ENCODE measurements at regions not wholly inside any gene's neighbourhood (a gene's known extent, or its start where the extent isn't known, plus 50 kb on each side); places are given as distances from the start of the nearest gene placed in this dataset.

GRCh38 chr14:38135106-38135867 lies 72.4 kb upstream of the SSTR1 start:
- TF ChIP-seq ZBTB11 (tag by site-specific recombination; conservative IDR thresholded peaks at IDR 0.05; ENCODE audit: low read depth) (no peak), ZNF157 (tag by site-specific recombination; IDR thresholded peaks at IDR 0.05) (no peak), ZNF585B (tag by site-specific recombination; IDR thresholded peaks at IDR 0.05) (no peak), ZNF133 (tag by site-specific recombination; IDR thresholded peaks at IDR 0.05) (no peak), AEBP2 (tag by site-specific recombination; IDR thresholded peaks at IDR 0.05; ENCODE audit: borderline replicate concordance) (no peak), EGR2 (tag by site-specific recombination; IDR thresholded peaks at IDR 0.05; ENCODE audit: low read depth) (no peak), ZNF792 (tag by site-specific recombination; IDR thresholded peaks at IDR 0.05) (no peak), ZNF175 (tag by site-specific recombination; IDR thresholded peaks at IDR 0.05) (no peak), ZNF580 (tag by site-specific recombination; IDR thresholded peaks at IDR 0.05) (no peak), ZNF670 (tag by site-specific recombination; IDR thresholded peaks at IDR 0.05; ENCODE audit: low read depth) (no peak), ZNF341 (tag by site-specific recombination; IDR thresholded peaks at IDR 0.05; ENCODE audit: low read depth) (no peak), ZNF223 (tag by site-specific recombination; IDR thresholded peaks at IDR 0.05) (no peak), ZEB2 (tag by site-specific recombination; IDR thresholded peaks at IDR 0.05) (no peak), ZBTB8A (tag by site-specific recombination; IDR thresholded peaks at IDR 0.05) (no peak), ZNF214 (tag by site-specific recombination; IDR thresholded peaks at IDR 0.05; ENCODE audit: borderline replicate concordance) (no peak), ZNF433 (tag by site-specific recombination; IDR thresholded peaks at IDR 0.05; ENCODE audit: low read depth) (no peak), ZBTB26 (tag by site-specific recombination; optimal IDR thresholded peaks at IDR 0.05) (no peak)
- TF ChIP-seq, protein P1, sequence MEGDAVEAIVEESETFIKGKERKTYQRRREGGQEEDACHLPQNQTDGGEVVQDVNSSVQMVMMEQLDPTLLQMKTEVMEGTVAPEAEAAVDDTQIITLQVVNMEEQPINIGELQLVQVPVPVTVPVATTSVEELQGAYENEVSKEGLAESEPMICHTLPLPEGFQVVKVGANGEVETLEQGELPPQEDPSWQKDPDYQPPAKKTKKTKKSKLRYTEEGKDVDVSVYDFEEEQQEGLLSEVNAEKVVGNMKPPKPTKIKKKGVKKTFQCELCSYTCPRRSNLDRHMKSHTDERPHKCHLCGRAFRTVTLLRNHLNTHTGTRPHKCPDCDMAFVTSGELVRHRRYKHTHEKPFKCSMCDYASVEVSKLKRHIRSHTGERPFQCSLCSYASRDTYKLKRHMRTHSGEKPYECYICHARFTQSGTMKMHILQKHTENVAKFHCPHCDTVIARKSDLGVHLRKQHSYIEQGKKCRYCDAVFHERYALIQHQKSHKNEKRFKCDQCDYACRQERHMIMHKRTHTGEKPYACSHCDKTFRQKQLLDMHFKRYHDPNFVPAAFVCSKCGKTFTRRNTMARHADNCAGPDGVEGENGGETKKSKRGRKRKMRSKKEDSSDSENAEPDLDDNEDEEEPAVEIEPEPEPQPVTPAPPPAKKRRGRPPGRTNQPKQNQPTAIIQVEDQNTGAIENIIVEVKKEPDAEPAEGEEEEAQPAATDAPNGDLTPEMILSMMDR (tag by site-specific recombination; IDR thresholded peaks at IDR 0.05): no peak
- H3K9me3 ChIP-seq (ENCODE audit: control insufficient read depth, insufficient read depth, low read depth, low read length): no peaks in the 10 kb centered on the region
- H3K4me1 ChIP-seq (ENCODE audit: control insufficient read depth, insufficient read depth, low read length): no peaks in the 10 kb centered on the region
- no peak overlapping the region for H3K27ac ChIP-seq (ENCODE audit: extremely low read depth, low read depth, low read length)
- ChIA-PET POLR2A (no interaction called here), CTCF (no interaction called here)
- no peak overlapping the region for H3K4me3 ChIP-seq (ENCODE audit: low read depth, low read length)
- no peaks in the 10 kb centered on the region for H3K36me3 ChIP-seq (ENCODE audit: control insufficient read depth in 2 of 2, insufficient read depth in 1 of 2, low read length in 2 of 2)
